GM12878 (cell line): ENCODE measurements at regions not wholly inside any gene's neighbourhood (a gene's known extent, or its start where the extent isn't known, plus 50 kb on each side); places are given as distances from the start of the nearest gene placed in this dataset.

ENCODE experiments used
- CUX1 ChIP-seq: IDR thresholded peaks from 2 replicates; pipeline ENCODE4 v1.6.1; 2012; ENCODE audit warnings: improper control_type of control experiment, low read depth, low read length; ENCODE audit not compliant: insufficient replicate concordance
- ETV6 ChIP-seq, 2 experiments: fragments of 450-650 bp in 1 of 2; IDR thresholded peaks in 1 of 2; conservative IDR thresholded peaks in 1 of 2; 2 replicates each; pipeline ENCODE4 v1.6.1; 2014; ENCODE audit warnings: antibody characterized with exemption in 1 of 2, borderline replicate concordance in 1 of 2, low read depth in 1 of 2, mild to moderate bottlenecking in 1 of 2, moderate library complexity in 1 of 2
- HDAC2 ChIP-seq: fragments of 200-600 bp; sonication (generic); IDR thresholded peaks from 2 replicates; pipeline ENCODE4 v1.6.1; 2017
- NFYA ChIP-seq: IDR thresholded peaks from 2 replicates; pipeline ENCODE4 v1.6.1; 2011; ENCODE audit warnings: low read depth, mild to moderate bottlenecking, low read length, improper control_type of control experiment, borderline replicate concordance
- POLR2A ChIP-seq: IDR thresholded peaks from 2 replicates; pipeline ENCODE4 v1.6.1; 2011; ENCODE audit warnings: low read depth, mild to moderate bottlenecking, low read length
- USF2 ChIP-seq: IDR thresholded peaks from 2 replicates; pipeline ENCODE4 v1.6.1; 2011; ENCODE audit warnings: low read depth, low read length, improper control_type of control experiment, borderline replicate concordance
- TF ChIP-seq, protein P1 (sequence below), 3 experiments: IDR thresholded peaks in 2 of 3; conservative IDR thresholded peaks in 1 of 3; 2 replicates each; pipeline ENCODE4 v1.5.1; 2011; ENCODE audit warnings: low read depth in 3 of 3, low read length in 3 of 3, mild to moderate bottlenecking in 3 of 3, control low read depth in 2 of 3, moderate library complexity in 2 of 3, inconsistent platforms in 1 of 3, mixed read lengths in 1 of 3; ENCODE audit not compliant: control insufficient read depth in 2 of 3, insufficient read depth in 1 of 3; ENCODE audit errors: extremely low read depth in 1 of 3
- TF ChIP-seq, protein P2 (sequence below): IDR thresholded peaks from 2 replicates; pipeline ENCODE4 v1.6.1; 2012; ENCODE audit warnings: low read depth, low read length, improper control_type of control experiment

DNA sequence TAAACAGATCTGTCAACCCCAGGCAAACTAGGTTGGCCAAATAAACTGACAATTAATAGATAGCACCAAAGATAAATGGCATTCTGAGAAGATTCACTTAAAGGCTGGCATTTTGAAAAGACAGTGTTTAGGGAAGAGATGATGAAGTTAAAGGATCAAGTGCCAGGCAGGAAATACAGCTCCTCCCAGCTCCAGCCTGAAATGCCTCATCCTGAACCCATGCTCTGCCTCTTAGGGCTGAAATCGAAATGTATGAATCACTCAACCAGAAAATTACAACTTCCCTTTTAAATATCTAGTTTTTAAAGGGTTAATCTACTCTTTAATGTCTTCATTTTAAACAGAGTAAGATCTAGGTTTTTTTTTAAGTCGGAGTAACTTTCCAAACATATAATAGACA is 171.2 kb upstream of the UBL3 start:
- no peak for TF ChIP-seq POLR2A
- TF ChIP-seq, protein P1, sequence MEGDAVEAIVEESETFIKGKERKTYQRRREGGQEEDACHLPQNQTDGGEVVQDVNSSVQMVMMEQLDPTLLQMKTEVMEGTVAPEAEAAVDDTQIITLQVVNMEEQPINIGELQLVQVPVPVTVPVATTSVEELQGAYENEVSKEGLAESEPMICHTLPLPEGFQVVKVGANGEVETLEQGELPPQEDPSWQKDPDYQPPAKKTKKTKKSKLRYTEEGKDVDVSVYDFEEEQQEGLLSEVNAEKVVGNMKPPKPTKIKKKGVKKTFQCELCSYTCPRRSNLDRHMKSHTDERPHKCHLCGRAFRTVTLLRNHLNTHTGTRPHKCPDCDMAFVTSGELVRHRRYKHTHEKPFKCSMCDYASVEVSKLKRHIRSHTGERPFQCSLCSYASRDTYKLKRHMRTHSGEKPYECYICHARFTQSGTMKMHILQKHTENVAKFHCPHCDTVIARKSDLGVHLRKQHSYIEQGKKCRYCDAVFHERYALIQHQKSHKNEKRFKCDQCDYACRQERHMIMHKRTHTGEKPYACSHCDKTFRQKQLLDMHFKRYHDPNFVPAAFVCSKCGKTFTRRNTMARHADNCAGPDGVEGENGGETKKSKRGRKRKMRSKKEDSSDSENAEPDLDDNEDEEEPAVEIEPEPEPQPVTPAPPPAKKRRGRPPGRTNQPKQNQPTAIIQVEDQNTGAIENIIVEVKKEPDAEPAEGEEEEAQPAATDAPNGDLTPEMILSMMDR (IDR thresholded peaks at IDR 0.05 in 2 of 3, conservative IDR thresholded peaks at IDR 0.05 in 1 of 3; ENCODE audit: control insufficient read depth in 2 of 3, extremely low read depth in 1 of 3, insufficient read depth in 1 of 3, low read depth in 3 of 3, low read length in 3 of 3): no peak
- TF ChIP-seq USF2: no peak
- TF ChIP-seq, protein P2, sequence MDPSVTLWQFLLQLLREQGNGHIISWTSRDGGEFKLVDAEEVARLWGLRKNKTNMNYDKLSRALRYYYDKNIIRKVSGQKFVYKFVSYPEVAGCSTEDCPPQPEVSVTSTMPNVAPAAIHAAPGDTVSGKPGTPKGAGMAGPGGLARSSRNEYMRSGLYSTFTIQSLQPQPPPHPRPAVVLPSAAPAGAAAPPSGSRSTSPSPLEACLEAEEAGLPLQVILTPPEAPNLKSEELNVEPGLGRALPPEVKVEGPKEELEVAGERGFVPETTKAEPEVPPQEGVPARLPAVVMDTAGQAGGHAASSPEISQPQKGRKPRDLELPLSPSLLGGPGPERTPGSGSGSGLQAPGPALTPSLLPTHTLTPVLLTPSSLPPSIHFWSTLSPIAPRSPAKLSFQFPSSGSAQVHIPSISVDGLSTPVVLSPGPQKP: no peak
- no peak for TF ChIP-seq CUX1
- TF ChIP-seq ETV6 (conservative IDR thresholded peaks at IDR 0.05 in 1 of 2, IDR thresholded peaks at IDR 0.05 in 1 of 2; ENCODE audit: borderline replicate concordance in 1 of 2, low read depth in 1 of 2): no peak
- TF ChIP-seq HDAC2: no peak
- TF ChIP-seq NFYA: no peak
